Endodermal cell (in vitro differentiated cells): ENCODE measurements at regions not wholly inside any gene's neighbourhood (a gene's known extent, or its start where the extent isn't known, plus 50 kb on each side); places are given as distances from the start of the nearest gene placed in this dataset.

ENCODE experiments used
- DNase-seq: peaks from one replicate; pipeline ENCODE4 v3.0.0-alpha.2; 2017
- H3K27ac ChIP-seq: 2 replicates; pipeline ENCODE4 v1.5.1; 2013; ENCODE audit warnings: mild to moderate bottlenecking, low read depth, low read length, moderate library complexity
- H3K27me3 ChIP-seq: 2 replicates; pipeline ENCODE4 v1.6.1; 2013; ENCODE audit warnings: mild to moderate bottlenecking, low read length, moderate library complexity; ENCODE audit not compliant: insufficient read depth, control insufficient read depth, poor library complexity, severe bottlenecking
- H3K36me3 ChIP-seq: 2 replicates; pipeline ENCODE4 v1.7.0; 2013; ENCODE audit warnings: mild to moderate bottlenecking, low read length, moderate library complexity; ENCODE audit not compliant: control insufficient read depth, insufficient read depth
- H3K4me1 ChIP-seq: one replicate; pipeline ENCODE4 v1.7.0; 2013; ENCODE audit warnings: low read length; ENCODE audit not compliant: control insufficient read depth, insufficient read depth
- H3K4me3 ChIP-seq: 2 replicates; pipeline ENCODE4 v1.5.1; 2013; ENCODE audit warnings: mild to moderate bottlenecking, low read length, moderate library complexity
- H3K9ac ChIP-seq: 2 replicates; pipeline ENCODE4 v1.6.1; 2013; ENCODE audit warnings: mild to moderate bottlenecking, low read length, moderate library complexity; ENCODE audit not compliant: poor library complexity, severe bottlenecking; ENCODE audit errors: extremely low read depth
- H3K9me3 ChIP-seq: 2 replicates; pipeline ENCODE4 v1.6.1; 2013; ENCODE audit warnings: mild to moderate bottlenecking, low read length, moderate library complexity; ENCODE audit not compliant: control insufficient read depth
- H3K27ac Mint-ChIP-seq: 2 replicates; pipeline ENCODE4 v1.8.0; 2020; ENCODE audit warnings: mixed read lengths
- H3K27me3 Mint-ChIP-seq: 2 replicates; pipeline ENCODE4 v1.8.0; 2021; ENCODE audit warnings: mild to moderate bottlenecking, mixed read lengths; ENCODE audit not compliant: insufficient read depth
- H3K36me3 Mint-ChIP-seq: 2 replicates; pipeline ENCODE4 v1.8.0; 2020; ENCODE audit warnings: low read depth, mixed read lengths
- H3K4me1 Mint-ChIP-seq: 2 replicates; pipeline ENCODE4 v1.8.0; 2020; ENCODE audit warnings: mixed read lengths
- H3K4me3 Mint-ChIP-seq: 2 replicates; pipeline ENCODE4 v1.8.0; 2020; ENCODE audit warnings: mild to moderate bottlenecking, moderate library complexity, mixed read lengths
- H3K9me3 Mint-ChIP-seq: 2 replicates; pipeline ENCODE4 v1.8.0; 2020; ENCODE audit warnings: mild to moderate bottlenecking, mixed read lengths
- CTCF ChIP-seq: fragments of 200-600 bp; sonication (generic); conservative IDR thresholded peaks from 2 replicates; pipeline ENCODE4 v1.5.0; 2021; ENCODE audit warnings: antibody characterized with exemption, mild to moderate bottlenecking
- WGBS, 2 experiments: methylation state at CpG; one replicate each; pipeline versions ENCODE4 v1.1.5 to v1.1.7; 2013; ENCODE audit warnings: missing lambda C conversion rate in 2 of 2, mixed read lengths in 1 of 2; ENCODE audit not compliant: insufficient coverage in 1 of 2, insufficient read length in 1 of 2; 5-methylcytosine and 5-hydroxymethylcytosine counted together

- peaks cover 49% of the 10 kb centered on the region for H3K27me3 Mint-ChIP-seq
- Histone ChIP-seq H3K27ac (no peak overlapping the region), H3K9me3 (no peaks in the 10 kb centered on the region), H3K4me1 (peaks cover 3% of the 10 kb centered on the region), H3K9ac (no peak overlapping the region), H3K27me3 (no peaks in the 10 kb centered on the region), H3K4me3 (no peak overlapping the region), H3K36me3 (no peaks in the 10 kb centered on the region)
- no peak overlapping the region for H3K4me3 Mint-ChIP-seq
- H3K36me3 Mint-ChIP-seq, result no peaks in the 10 kb centered on the region
- H3K4me1 Mint-ChIP-seq, result peaks cover 9% of the 10 kb centered on the region
- DNase-seq, result no peak
- no peak overlapping the region for H3K27ac Mint-ChIP-seq
- no peak for TF ChIP-seq CTCF
- WGBS, 2 experiments, result 67 to 78% methylated on average over 12 to 18 of the region's 18 CpGs
- no peaks in the 10 kb centered on the region for H3K9me3 Mint-ChIP-seq
Observed at GRCh38 chr22:27270818-27271510, 530.6 kb downstream of the MN1 start.

GRCh38 chr22:27273436-27273835 is 528.1 kb downstream of the MN1 start:
- no peak overlapping the region for H3K9ac ChIP-seq
- TF ChIP-seq CTCF, result no peak
- Mint-ChIP-seq H3K36me3 (no peaks in the 10 kb centered on the region), H3K27ac (no peak overlapping the region), H3K4me1 (peaks cover 9% of the 10 kb centered on the region), H3K27me3 (peaks cover 61% of the 10 kb centered on the region), H3K4me3 (no peak overlapping the region), H3K9me3 (peaks cover 11% of the 10 kb centered on the region)
- no peaks in the 10 kb centered on the region for H3K27me3 ChIP-seq
- H3K27ac ChIP-seq, result no peak overlapping the region
- peak; percentile 67 for DNase-seq
- 20 to 27% methylated on average over 6 to 7 of the region's 8 CpGs for WGBS, 2 experiments
- H3K4me1 ChIP-seq, result peaks cover 3% of the 10 kb centered on the region
- H3K4me3 ChIP-seq, result no peak overlapping the region
- no peaks in the 10 kb centered on the region for H3K36me3 ChIP-seq
- H3K9me3 ChIP-seq, result peaks cover 8% of the 10 kb centered on the region

GRCh38 chr22:27273853-27274252 is 527.7 kb downstream of the MN1 start:
- DNase-seq, result no peak
- Mint-ChIP-seq H3K9me3 (peaks cover 11% of the 10 kb centered on the region), H3K4me1 (peaks cover 9% of the 10 kb centered on the region), H3K36me3 (no peaks in the 10 kb centered on the region), H3K27me3 (peaks cover 63% of the 10 kb centered on the region), H3K27ac (no peak overlapping the region), H3K4me3 (no peak overlapping the region)
- H3K9me3 ChIP-seq, result peaks cover 8% of the 10 kb centered on the region
- no peaks in the 10 kb centered on the region for H3K36me3 ChIP-seq
- no peak overlapping the region for H3K9ac ChIP-seq
- TF ChIP-seq CTCF, result no peak
- no peaks in the 10 kb centered on the region for H3K27me3 ChIP-seq
- peak overlapping the region; percentile 75 for H3K27ac ChIP-seq
- WGBS, 2 experiments, result 60 to 61% methylated on average over 1 to 9 of the region's 10 CpGs
- no peak overlapping the region for H3K4me3 ChIP-seq
- H3K4me1 ChIP-seq, result peaks cover 3% of the 10 kb centered on the region
